ENCODE measurements at regions not wholly inside any gene's neighbourhood (a gene's known extent, or its start where the extent isn't known, plus 50 kb on each side); places are given as distances from the start of the nearest gene placed in this dataset.

GRCh38 chr1:232891656-232892317, 58.6 kb upstream of the NTPCR start:
- DNase-seq (ENCODE audit: low spot score), result no peak
- peak; percentile 4 for FAIRE-seq

GRCh38 chr1:232893481-232894313, 56.7 kb upstream of the NTPCR start:
- DNase-seq (ENCODE audit: low spot score) (peak; percentile 65), FAIRE-seq (peak; percentile 87)

GRCh38 chr1:232894436-232894835, 56.0 kb upstream of the NTPCR start:
- FAIRE-seq, result no peak

DNA sequence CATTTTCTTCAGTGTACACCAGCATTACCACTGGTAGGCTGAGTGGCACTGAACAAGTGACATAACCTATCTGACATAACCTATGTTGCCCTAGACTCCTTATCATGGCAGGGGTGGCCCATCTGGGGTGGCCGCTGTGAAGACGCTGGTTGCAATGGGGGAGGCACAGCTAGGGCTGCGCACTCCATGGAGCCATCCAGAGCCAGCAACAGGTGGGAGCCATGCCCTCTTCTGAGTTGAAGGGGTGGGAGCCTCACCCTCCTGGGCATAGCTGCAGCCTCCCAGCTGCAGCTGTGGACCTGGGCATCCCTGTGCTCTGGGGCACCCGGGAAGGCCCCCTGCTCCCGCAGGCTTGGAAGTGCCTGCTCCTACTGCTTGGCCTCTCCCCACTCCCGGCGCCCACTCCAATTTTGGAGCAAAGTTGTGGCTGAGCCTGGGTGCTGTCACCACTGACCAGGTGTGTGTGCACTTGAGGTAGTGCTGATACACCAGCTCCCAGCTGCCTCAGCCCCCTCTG, 52.4 kb upstream of the NTPCR start:
- no peak for DNase-seq (ENCODE audit: low spot score)
- no peak for FAIRE-seq

More at GRCh38 chr1:232894436-232894835, 56.0 kb upstream of the NTPCR start:
- no peak for DNase-seq (ENCODE audit: low spot score)

DNA sequence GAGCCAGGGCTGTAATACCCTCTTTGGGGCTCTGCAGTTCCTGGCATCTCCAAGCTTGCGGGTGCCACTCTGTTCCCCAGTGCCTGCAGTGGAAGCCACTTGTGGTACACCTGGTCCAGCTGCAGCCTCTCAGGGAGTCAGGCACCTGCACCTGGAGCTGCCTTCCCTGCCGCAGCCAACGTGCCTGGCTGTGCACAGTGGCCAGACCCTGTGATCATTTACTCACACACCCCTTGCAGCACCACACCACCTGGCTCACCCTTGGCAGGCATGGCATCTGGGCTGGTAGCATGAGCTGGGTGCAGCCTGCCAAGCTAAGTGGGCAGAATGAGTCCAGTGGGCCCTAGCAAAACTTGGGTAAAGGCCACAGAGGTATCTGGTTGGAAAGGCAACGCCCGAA, 51.1 kb upstream of the NTPCR start:
- DNase-seq (ENCODE audit: low spot score), result no peak
- FAIRE-seq, result no peak

DNA sequence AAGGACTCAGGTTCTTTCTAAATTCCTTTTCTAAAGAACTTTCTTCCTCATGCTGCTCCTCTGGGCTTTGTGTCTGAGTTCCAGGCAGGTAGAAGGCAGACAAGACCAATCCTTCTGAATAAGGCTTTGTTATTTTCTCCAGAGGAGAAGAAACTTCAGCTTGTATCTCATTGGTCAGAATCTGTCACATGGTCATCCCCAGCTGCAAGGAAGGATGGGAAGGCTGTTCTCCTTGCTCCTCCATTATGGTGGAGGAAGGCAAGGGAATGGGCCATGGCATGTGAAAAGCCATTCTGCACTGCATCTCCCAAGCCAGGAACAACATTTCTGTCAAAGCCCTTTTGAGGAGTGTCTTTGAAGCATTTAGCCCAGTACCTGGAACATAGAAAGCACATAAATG, 50.6 kb upstream of the NTPCR start:
- DNase-seq (ENCODE audit: low spot score) (no peak), FAIRE-seq (no peak)
